Activated CD4-positive, alpha-beta memory T cell treated with anti-CD3 and anti-CD28 coated beads for 36 hours (primary cell): ENCODE measurements at regions not wholly inside any gene's neighbourhood (a gene's known extent, or its start where the extent isn't known, plus 50 kb on each side); places are given as distances from the start of the nearest gene placed in this dataset.
"Not testable (repeated sequence)": the region's sequence is repeated elsewhere in the genome, so short reads cannot be mapped to it uniquely, and the experiment has no call there.

Source experiments
- CTCF ChIA-PET: fragments of 350-600 bp; sonication (Branson Sonifier 250); formaldehyde crosslinking; loops from one replicate; lab custom pipeline; 2021; ENCODE audit warnings: antibody characterized with exemption, inconsistent platforms; lab: Charles Lee
- POLR2A ChIA-PET: fragments of 350-600 bp; sonication (Branson Sonifier 250); formaldehyde crosslinking; loops from one replicate; lab custom pipeline; 2021; ENCODE audit warnings: antibody characterized with exemption; lab: Charles Lee
- DNase-seq: peaks from one replicate; pipeline ENCODE4 v3.0.0-alpha.2; 2020
- H3K27ac Mint-ChIP-seq: one replicate; pipeline ENCODE4 v1.8.0; 2021; ENCODE audit warnings: mixed read lengths
- H3K27me3 Mint-ChIP-seq: one replicate; pipeline ENCODE4 v1.8.0; 2021; ENCODE audit warnings: mixed read lengths
- H3K36me3 Mint-ChIP-seq: one replicate; pipeline ENCODE4 v1.8.0; 2021; ENCODE audit warnings: mixed read lengths
- H3K4me1 Mint-ChIP-seq: one replicate; pipeline ENCODE4 v1.8.0; 2021; ENCODE audit warnings: low read depth, mixed read lengths
- H3K4me3 Mint-ChIP-seq: one replicate; pipeline ENCODE4 v1.8.0; 2021; ENCODE audit warnings: mild to moderate bottlenecking, mixed read lengths
- H3K9me3 Mint-ChIP-seq: one replicate; pipeline ENCODE4 v1.8.0; 2021; ENCODE audit warnings: mixed read lengths
- intact Hi-C: fragments of 100-400 bp; cut with micrococcal nuclease; formaldehyde crosslinking; loops from one replicate; pipeline ENCODE4 v1.15.1; 2023

- H3K27ac Mint-ChIP-seq = no peak overlapping the region
- intact Hi-C loops = no loop called here
- no peak overlapping the region for H3K4me3 Mint-ChIP-seq
- no peaks in the 10 kb centered on the region for H3K27me3 Mint-ChIP-seq
- ChIA-PET POLR2A (no interaction called here), CTCF (no interaction called here)
- H3K36me3 Mint-ChIP-seq = no peaks in the 10 kb centered on the region
- no peak for DNase-seq
- peaks cover 3% of the 10 kb centered on the region for H3K9me3 Mint-ChIP-seq
- no peaks in the 10 kb centered on the region for H3K4me1 Mint-ChIP-seq
These were observed 683.7 kb upstream of the SALL1 start for GRCh38 chr16:51834794-51835193.

GRCh38 chr16:51834133-51834532, 683.1 kb upstream of the SALL1 start:
- intact Hi-C loops = no loop called here
- Mint-ChIP-seq H3K4me3 (no peak overlapping the region), H3K36me3 (no peaks in the 10 kb centered on the region), H3K4me1 (no peaks in the 10 kb centered on the region), H3K27me3 (no peaks in the 10 kb centered on the region), H3K9me3 (peaks cover 3% of the 10 kb centered on the region), H3K27ac (no peak overlapping the region)
- CTCF ChIA-PET = no interaction called here
- no peak for DNase-seq
- POLR2A ChIA-PET = no interaction called here

DNA sequence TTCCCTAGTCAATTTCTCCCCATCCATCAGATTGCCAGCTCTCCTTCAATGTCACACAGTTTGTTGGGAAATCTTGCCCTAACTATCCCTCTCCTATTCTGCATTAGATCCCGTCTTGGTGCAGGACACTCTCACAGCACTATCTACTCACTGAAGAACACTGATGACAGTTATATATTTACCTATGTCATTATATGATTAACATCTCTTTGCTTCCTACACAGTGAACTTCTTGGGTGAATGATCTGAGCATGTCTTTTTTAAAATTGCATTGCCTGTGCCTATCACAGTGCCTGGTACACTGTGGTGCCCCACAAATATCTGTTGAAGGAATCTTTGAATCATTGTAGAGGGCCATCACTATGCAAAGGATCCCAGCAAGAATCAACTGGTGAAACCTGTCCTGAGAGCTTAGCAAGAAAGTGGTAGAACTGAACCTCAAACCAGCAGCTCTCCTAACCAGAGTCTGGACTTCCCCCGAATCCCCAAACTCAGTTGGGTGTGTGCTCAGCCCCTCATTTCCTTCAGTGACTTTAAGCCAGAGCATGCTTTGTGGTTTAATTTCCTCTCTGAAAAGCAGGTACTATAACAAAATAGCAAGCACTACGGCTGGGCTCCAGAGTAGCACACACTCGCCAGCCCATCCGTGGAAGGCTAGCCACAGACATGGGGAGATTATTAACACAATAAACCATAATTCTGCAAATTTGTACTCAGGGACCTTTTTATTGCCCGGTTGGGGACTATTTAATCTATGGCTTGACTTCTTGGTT, 680.7 kb upstream of the SALL1 start:
- DNase-seq = no peak
- Mint-ChIP-seq H3K36me3 (no peaks in the 10 kb centered on the region), H3K4me3 (no peak overlapping the region), H3K27me3 (no peaks in the 10 kb centered on the region), H3K9me3 (peaks cover 3% of the 10 kb centered on the region), H3K27ac (no peak overlapping the region), H3K4me1 (no peaks in the 10 kb centered on the region)
- ChIA-PET POLR2A (no interaction called here), CTCF (no interaction called here)
- intact Hi-C loops = no loop called here

DNA sequence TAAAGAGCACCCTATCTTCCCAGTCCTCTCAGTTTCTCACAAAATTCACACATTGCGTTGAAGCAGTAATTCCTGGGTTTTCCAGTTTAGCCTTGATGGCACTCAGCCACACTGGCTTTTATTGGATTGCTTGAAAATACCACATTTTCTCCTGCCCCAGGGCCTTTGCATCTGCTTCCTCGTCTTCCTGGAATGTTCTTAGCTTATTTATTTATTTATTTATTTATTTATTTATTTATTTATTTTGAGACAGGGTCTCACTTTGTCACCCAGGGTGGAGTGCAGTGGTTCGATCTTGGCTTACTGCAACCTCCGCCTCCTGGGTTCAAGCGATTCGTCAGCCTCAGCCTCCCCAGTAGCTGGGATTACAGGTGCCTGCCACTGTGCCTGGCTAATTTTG, 680.0 kb upstream of the SALL1 start:
- POLR2A ChIA-PET, DNase-seq, H3K27me3 Mint-ChIP-seq, H3K36me3 Mint-ChIP-seq, H3K27ac Mint-ChIP-seq, CTCF ChIA-PET, H3K4me1 Mint-ChIP-seq, H3K4me3 Mint-ChIP-seq, intact Hi-C loops, H3K9me3 Mint-ChIP-seq: not testable (repeated sequence)

DNA sequence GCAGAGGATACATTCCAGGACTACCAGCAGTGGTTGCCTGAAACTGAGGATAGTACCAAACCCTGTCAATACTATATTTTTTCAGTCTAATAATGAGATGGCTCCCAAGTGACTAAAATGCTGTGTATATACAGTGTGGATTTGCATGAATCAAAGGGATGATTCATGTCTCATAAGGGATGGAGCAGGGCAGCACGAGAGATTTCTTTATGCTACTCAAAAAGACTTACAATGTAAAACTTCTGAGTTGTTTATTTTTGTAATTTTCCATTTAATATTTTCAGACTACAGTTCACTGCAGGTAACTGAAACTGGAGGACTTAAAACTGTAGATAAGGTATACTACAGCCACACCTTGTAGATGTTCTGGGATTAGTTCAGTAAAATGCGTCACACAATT, 674.7 kb upstream of the SALL1 start:
- no peak for DNase-seq
- intact Hi-C loops = no loop called here
- H3K27me3 Mint-ChIP-seq = no peaks in the 10 kb centered on the region
- no peak overlapping the region for H3K27ac Mint-ChIP-seq
- H3K4me1 Mint-ChIP-seq = no peaks in the 10 kb centered on the region
- ChIA-PET POLR2A (no interaction called here), CTCF (no interaction called here)
- no peak overlapping the region for H3K4me3 Mint-ChIP-seq
- no peaks in the 10 kb centered on the region for H3K36me3 Mint-ChIP-seq
- no peaks in the 10 kb centered on the region for H3K9me3 Mint-ChIP-seq

DNA sequence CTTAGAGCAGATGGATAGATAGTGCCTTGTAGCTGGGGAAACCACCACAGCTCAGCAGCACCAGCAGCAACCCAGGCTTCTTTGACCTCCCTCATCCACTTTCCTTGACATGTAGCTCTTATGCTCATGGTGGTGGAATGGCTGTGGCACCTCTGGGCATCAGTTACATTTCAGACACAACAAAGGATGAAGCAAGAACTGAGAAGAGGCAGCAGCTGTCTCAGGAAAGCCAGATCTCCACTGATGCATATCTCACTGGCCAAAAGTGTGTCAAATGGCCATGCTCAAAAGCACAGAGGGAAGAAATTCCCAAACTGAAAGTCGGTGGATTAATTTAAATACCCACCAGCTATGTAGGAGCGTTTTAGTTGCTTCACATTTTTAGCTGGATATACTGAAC, 671.4 kb upstream of the SALL1 start:
- ChIA-PET POLR2A (no interaction called here), CTCF (no interaction called here)
- Mint-ChIP-seq H3K4me3 (no peak overlapping the region), H3K9me3 (peaks cover 2% of the 10 kb centered on the region), H3K36me3 (no peaks in the 10 kb centered on the region), H3K4me1 (no peaks in the 10 kb centered on the region), H3K27ac (no peak overlapping the region), H3K27me3 (no peaks in the 10 kb centered on the region)
- DNase-seq = no peak
- intact Hi-C loops = no loop called here

GRCh38 chr16:51821527-51821926, 670.5 kb upstream of the SALL1 start:
- H3K4me3 Mint-ChIP-seq = no peak overlapping the region
- H3K36me3 Mint-ChIP-seq = no peaks in the 10 kb centered on the region
- ChIA-PET POLR2A (no interaction called here), CTCF (no interaction called here)
- no peaks in the 10 kb centered on the region for H3K4me1 Mint-ChIP-seq
- DNase-seq = no peak
- H3K27ac Mint-ChIP-seq = no peak overlapping the region
- peaks cover 4% of the 10 kb centered on the region for H3K9me3 Mint-ChIP-seq
- intact Hi-C loops = no loop called here
- H3K27me3 Mint-ChIP-seq = no peaks in the 10 kb centered on the region

- no peaks in the 10 kb centered on the region for H3K36me3 Mint-ChIP-seq
- H3K27me3 Mint-ChIP-seq = no peaks in the 10 kb centered on the region
- H3K27ac Mint-ChIP-seq = no peak overlapping the region
- H3K4me1 Mint-ChIP-seq = no peaks in the 10 kb centered on the region
- POLR2A ChIA-PET = no interaction called here
- H3K4me3 Mint-ChIP-seq = no peak overlapping the region
- intact Hi-C loops = no loop called here
- CTCF ChIA-PET = no interaction called here
- peaks cover 4% of the 10 kb centered on the region for H3K9me3 Mint-ChIP-seq
- DNase-seq = no peak
These were observed 669.1 kb upstream of the SALL1 start for GRCh38 chr16:51820176-51820575.

DNA sequence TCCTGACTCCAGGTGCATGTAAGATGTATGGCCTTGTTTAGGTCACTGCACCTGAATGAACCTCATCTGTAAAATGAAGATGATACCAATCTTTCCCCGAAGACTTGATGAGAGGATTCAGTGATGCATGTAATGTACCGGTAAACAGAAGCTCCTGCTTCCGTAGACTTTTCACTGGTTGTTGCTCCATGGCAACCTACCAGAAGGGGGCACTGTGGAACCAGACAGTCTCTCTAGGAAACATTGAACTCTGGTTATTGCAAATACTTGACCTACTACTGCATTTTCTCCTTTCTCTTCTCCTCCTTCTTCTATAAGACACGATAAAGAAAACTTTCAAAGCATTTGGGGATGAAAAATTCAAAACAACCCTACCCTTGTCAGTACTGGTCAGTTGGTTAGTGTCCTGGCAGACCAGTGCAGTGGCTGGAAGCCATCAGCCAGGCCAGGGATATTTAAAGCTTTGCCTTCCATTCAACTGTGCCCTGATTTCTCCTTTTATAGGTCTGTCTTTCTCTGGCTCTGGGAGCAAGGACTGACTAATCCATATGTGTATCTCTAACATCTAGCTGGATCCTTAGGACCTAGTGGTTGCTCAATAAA, 667.4 kb upstream of the SALL1 start:
- Mint-ChIP-seq H3K27me3 (no peaks in the 10 kb centered on the region), H3K4me1 (no peaks in the 10 kb centered on the region), H3K36me3 (no peaks in the 10 kb centered on the region), H3K9me3 (peaks cover 10% of the 10 kb centered on the region), H3K4me3 (no peak overlapping the region), H3K27ac (no peak overlapping the region)
- DNase-seq = peak; percentile 9
- CTCF ChIA-PET = interaction anchor here (1.8 kb wide), 1 partner anchor 164 kb away, joined by 5 read pairs; no protein-coding TSS in a partner anchor
- POLR2A ChIA-PET = no interaction called here
- intact Hi-C loops = loop anchor here (1.0 kb wide), 1 partner anchor 164 kb away; no protein-coding TSS in a partner anchor

DNA sequence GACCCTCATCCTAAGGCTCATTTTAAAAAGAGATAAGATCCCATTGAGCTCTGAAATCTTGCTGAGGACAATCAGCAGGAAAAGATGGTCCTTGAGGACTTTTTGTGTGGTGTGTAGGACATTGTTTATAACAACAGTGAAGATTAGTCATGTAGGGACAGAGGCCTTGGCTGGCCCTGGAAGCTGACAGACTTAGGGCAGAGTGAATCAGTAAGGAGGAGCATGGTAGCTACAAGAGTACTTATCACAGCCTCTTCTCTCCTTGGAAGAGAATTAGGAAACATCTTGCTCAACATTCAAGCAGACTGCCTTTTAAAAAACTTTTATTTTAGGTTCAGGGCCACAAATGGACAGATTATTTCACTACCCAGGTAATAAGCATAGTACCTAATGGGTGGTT, 665.9 kb upstream of the SALL1 start:
- no peaks in the 10 kb centered on the region for H3K4me1 Mint-ChIP-seq
- peaks cover 12% of the 10 kb centered on the region for H3K9me3 Mint-ChIP-seq
- H3K27me3 Mint-ChIP-seq = no peaks in the 10 kb centered on the region
- H3K4me3 Mint-ChIP-seq = no peak overlapping the region
- intact Hi-C loops = no loop called here
- no peaks in the 10 kb centered on the region for H3K36me3 Mint-ChIP-seq
- no peak for DNase-seq
- CTCF ChIA-PET = no interaction called here
- H3K27ac Mint-ChIP-seq = no peak overlapping the region
- POLR2A ChIA-PET = no interaction called here

DNA sequence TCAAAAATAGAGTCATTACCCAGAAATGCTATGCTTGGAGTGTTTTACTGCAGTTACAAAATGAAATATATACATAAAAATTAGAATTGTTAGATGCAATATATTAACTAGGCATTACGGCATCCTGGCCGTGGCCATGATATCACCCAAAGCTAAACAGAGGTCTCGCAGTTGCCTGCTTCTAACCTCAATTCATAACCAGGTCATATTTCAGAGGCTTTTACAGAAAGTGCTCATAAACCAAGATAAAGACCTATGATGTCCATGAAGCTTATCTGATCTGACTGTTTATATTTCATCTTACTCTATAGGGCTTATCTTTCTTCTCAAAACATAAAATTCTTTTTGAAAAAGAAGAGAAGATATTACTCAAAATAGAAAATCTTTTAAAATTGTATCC, 664.5 kb upstream of the SALL1 start:
- CTCF ChIA-PET = no interaction called here

DNA sequence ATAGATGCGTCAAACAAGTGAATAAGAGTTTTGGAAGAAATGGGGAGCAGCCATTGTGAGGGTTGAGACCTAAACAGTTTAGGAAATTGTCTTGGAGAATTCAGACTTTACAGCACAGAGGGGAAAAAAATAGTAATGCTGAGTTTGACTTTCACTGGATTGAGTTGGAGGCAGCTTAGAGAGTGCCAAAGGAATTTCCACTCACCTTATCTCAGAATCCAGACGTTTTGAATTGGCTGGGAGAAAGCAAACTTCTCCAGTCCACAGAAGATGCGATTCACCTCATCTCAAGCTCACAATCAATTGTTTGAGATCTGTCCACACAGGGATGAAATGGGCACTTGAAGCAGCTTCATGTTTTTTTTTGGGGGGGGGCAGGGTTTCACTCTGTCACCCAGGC, 663.5 kb upstream of the SALL1 start:
- Mint-ChIP-seq H3K4me1 (no peaks in the 10 kb centered on the region), H3K4me3 (no peak overlapping the region), H3K9me3 (peaks cover 12% of the 10 kb centered on the region), H3K36me3 (no peaks in the 10 kb centered on the region), H3K27me3 (no peaks in the 10 kb centered on the region), H3K27ac (no peak overlapping the region)
- POLR2A ChIA-PET = no interaction called here
- CTCF ChIA-PET = interaction anchor here (0.5 kb wide), 1 partner anchor 1617 kb away, joined by 3 read pairs; no protein-coding TSS in a partner anchor
- no peak for DNase-seq
- intact Hi-C loops = no loop called here

More for the DNA sequence above, 664.5 kb upstream of the SALL1 start:
- Mint-ChIP-seq H3K36me3 (no peaks in the 10 kb centered on the region), H3K27ac (no peak overlapping the region), H3K27me3 (no peaks in the 10 kb centered on the region), H3K4me1 (no peaks in the 10 kb centered on the region), H3K9me3 (peaks cover 12% of the 10 kb centered on the region), H3K4me3 (no peak overlapping the region)
- POLR2A ChIA-PET = no interaction called here
- no peak for DNase-seq
- intact Hi-C loops = no loop called here

DNA sequence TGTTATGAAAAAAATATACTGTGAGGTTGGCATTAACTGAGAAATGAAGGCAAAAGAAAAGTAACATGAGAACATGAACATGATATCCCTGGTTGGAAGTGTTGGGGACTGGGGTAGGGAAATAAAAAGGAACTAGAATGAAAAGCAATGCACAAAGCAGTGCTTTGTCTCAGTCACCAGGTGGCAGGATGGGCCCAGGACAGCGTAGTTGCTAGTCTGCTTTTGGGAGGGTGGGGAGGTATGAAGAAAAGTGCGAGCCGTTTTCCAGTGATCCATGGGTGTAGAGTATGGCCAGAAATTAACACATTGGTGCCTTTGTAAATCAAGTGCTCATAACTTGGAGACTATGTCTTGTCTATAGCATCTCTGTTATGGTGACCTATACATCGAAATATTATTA, 662.5 kb upstream of the SALL1 start:
- no peaks in the 10 kb centered on the region for H3K36me3 Mint-ChIP-seq
- H3K27me3 Mint-ChIP-seq = no peaks in the 10 kb centered on the region
- no peak for DNase-seq
- no peak overlapping the region for H3K27ac Mint-ChIP-seq
- POLR2A ChIA-PET = no interaction called here
- no peak overlapping the region for H3K4me3 Mint-ChIP-seq
- CTCF ChIA-PET = no interaction called here
- no peaks in the 10 kb centered on the region for H3K4me1 Mint-ChIP-seq
- intact Hi-C loops = no loop called here
- peaks cover 12% of the 10 kb centered on the region for H3K9me3 Mint-ChIP-seq
